Renal cortex interstitium (tissue), 11 donors: ENCODE measurements at regions not wholly inside any gene's neighbourhood (a gene's known extent, or its start where the extent isn't known, plus 50 kb on each side); places are given as distances from the start of the nearest gene placed in this dataset.

Experiments
- DNase-seq, 11 donors: peaks; one replicate each; pipeline ENCODE4 v3.0.0-alpha.2; 2013; ENCODE audit warnings: low read depth in 9 of 11, low spot score in 4 of 11; ENCODE audit errors: extremely low read depth in 1 of 11

- DNase-seq: no peak
Measured at GRCh38 chr1:82258887-82259286, 458.2 kb downstream of the ADGRL2 start.

DNA sequence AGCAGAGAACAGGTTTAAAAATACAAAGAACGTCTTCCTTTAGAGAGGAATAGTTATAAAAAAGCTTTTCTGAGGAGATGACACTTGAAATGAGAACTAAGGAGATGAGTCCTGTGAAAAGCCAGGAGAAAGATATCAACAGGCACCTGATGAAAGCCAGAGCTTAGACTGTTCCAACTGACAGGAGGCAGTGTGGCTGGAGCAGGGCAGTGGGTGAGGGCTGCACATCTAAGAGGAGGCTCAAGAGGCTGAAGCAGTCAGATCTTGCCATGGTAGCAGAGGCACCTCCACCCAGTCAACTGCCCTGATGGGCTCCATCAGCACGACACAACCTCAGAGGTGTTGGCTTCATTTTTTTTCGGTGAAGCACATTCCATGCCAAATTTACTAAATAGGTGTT, 445.3 kb downstream of the ADGRL2 start:
- DNase-seq: no peak

GRCh38 chr1:82245345-82246014, 444.7 kb downstream of the ADGRL2 start:
- DNase-seq: no peak

- DNase-seq: no peak
Measured at GRCh38 chr1:82240571-82240970, 439.8 kb downstream of the ADGRL2 start.

- DNase-seq: no peak
Measured at GRCh38 chr1:82230667-82231066, 429.9 kb downstream of the ADGRL2 start.

DNA sequence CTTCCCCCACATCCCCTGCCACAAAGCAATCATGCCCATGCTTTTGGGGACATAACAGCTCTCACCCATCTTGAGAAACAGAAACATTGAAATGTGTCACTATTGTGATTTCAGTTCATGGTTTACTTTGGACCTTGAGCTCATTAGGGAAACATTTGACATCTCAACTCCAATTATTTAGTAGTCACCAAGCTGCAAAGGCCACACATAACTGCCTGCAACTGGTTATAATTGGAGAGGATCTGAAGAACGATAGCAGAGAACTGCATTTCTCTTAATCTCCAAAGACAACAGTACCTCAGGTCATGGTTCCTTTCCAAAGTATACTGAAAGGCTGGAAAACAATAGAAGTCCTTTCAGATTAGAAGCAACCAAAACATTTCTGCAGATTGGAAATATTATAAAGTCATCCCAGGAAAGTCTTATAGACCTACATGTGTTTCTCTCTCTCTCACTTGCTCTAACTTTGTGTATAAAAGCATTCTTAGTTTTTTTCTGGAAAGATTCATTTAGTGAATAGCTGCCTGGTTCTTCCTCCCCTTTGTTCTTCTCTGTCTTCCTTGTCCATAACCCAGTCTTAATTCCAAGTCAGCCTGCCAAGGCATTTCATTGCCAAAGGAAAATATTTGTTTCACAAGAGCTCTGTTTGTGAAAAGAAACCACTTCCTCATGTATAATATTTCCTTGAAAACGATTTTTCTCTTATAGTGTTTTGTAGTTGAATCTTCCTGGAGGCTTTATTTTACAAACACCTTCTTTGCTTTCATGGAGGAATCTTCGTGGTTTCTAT, 426.8 kb downstream of the ADGRL2 start:
- no peak for DNase-seq

DNA sequence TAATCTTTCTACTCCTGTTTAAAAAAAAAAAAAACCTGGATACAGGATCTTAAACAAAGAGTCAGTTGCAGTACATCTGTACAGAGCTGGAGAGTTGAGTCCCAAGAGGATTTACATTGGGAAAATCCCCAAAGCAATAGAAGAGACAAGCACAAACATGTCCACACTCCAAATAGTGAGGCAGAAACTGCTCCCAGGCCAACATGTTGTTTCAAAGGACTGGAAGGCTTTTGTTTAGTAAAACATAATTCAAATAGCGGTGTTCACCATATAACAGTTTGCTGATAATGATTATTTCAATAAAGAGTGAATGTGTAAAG, 425.4 kb downstream of the ADGRL2 start:
- no peak for DNase-seq

- no peak for DNase-seq
Measured at GRCh38 chr1:82225421-82226185, 424.9 kb downstream of the ADGRL2 start.

DNA sequence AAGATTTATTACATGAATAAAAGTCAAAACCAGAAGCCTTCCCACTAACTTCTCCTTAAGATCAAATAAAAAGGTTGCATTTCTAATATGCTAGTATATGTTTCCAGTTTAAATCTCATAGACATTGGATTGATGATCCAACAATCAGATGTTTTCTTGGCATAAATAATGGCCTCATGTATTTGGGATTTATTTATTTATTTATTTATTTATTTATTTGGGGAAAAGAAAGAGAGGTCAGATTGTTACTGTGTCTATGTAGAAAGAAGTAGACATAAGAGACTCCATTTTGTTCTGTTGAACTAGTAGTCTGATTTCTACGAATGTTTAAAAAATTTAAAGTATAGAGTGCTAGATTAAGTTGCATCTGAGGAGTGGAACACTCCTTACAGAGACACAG, 422.4 kb downstream of the ADGRL2 start:
- no peak for DNase-seq

GRCh38 chr1:82221721-82222120, 421.0 kb downstream of the ADGRL2 start:
- DNase-seq: no peak

GRCh38 chr1:82220754-82221153, 420.0 kb downstream of the ADGRL2 start:
- DNase-seq: no peak

- DNase-seq: no peak
Measured at GRCh38 chr1:82219841-82220240, 419.1 kb downstream of the ADGRL2 start.

- no peak for DNase-seq
Measured at GRCh38 chr1:82218846-82219245, 418.1 kb downstream of the ADGRL2 start.

- no peak for DNase-seq
Measured at GRCh38 chr1:82215853-82216175, 415.1 kb downstream of the ADGRL2 start.

DNA sequence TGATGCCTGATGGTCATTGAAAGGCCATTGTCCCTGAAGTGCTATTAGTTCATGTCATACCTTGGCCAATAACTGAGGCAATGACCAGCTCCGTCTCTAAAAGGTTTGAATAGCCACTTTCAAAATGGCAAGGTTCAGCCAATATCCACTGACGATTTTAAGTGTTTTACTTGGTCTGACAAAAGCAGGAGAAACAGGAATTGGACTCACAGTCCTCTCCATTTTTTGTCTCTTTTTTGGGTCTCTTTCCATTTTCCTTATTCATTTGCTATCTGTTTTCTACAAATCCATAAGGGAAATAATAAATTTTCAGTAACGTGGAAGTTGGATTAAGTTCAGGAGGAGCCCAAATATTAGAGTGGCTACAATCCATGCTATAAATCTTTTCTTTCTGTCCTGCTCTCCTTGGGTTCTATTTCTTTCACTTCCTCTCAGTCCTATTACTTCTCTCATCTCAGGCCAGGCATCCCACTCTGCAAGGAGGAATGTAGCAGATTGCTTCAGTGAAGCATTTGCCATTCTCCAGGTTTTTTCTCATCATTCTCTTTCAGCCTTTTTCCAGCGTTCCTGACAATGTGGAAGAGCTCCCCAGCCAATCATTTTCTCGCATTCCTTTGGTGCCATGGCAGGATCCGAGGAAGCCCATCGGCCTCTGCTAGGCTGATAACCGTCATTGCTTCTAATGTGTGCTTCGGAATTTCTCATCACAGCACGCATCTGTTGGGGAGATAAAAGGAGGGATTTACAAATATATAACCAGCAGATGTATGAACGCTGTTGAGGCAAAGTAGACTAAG, 414.5 kb downstream of the ADGRL2 start:
- DNase-seq: no peak

- no peak for DNase-seq
Measured at GRCh38 chr1:82214606-82215005, 413.9 kb downstream of the ADGRL2 start.

- no peak for DNase-seq
Measured at GRCh38 chr1:82197606-82198005, 396.9 kb downstream of the ADGRL2 start.

GRCh38 chr1:82195245-82195644, 394.5 kb downstream of the ADGRL2 start:
- DNase-seq: no peak

DNA sequence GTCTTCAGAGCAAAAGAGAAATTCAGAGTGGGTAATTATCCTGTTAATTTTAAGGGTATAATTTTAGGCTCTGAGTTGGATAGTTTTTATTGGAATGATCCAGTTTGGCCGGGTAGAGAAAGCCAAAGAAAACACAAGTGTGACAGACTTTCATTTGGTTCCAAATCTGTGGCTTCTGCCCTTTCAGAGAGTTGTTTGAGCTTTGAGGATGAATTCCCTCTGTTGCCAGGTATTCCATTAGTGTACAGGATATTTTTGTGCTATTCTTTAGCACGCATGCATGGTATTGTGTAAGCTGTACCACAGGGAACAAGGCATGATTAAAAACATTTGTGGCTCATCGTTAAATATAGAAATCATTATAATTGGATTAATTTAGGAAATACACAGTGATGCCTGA, 384.4 kb downstream of the ADGRL2 start:
- DNase-seq: no peak

- no peak for DNase-seq
Measured at GRCh38 chr1:82181846-82182245, 381.1 kb downstream of the ADGRL2 start.
